DOHH2 (cell line): ENCODE measurements at regions not wholly inside any gene's neighbourhood (a gene's known extent, or its start where the extent isn't known, plus 50 kb on each side); places are given as distances from the start of the nearest gene placed in this dataset.
"Not testable (repeated sequence)": the region's sequence is repeated elsewhere in the genome, so short reads cannot be mapped to it uniquely, and the experiment has no call there.

ENCODE experiments used
- H3F3A ChIP-seq: fragments of 200-600 bp; sonication (generic), shearing (Covaris generic); 2 replicates; pipeline ENCODE4 v1.6.0; 2016; ENCODE audit warnings: antibody characterized with exemption, mild to moderate bottlenecking; ENCODE audit not compliant: control insufficient read depth, insufficient read depth
- H3K27ac ChIP-seq: fragments of 200-600 bp; sonication (generic); 2 replicates; pipeline ENCODE4 v1.5.1; 2014; ENCODE audit warnings: low read depth, mild to moderate bottlenecking, low read length, moderate library complexity
- H3K27me3 ChIP-seq: fragments of 200-600 bp; sonication (generic); 2 replicates; pipeline ENCODE4 v1.6.1; 2014; ENCODE audit warnings: mild to moderate bottlenecking, low read length, mixed read lengths; ENCODE audit not compliant: control insufficient read depth
- H3K36me3 ChIP-seq: fragments of 200-600 bp; sonication (generic); 2 replicates; pipeline ENCODE4 v1.6.1; 2014; ENCODE audit warnings: mild to moderate bottlenecking, low read length, moderate library complexity, mixed read lengths; ENCODE audit not compliant: control insufficient read depth
- H3K4me1 ChIP-seq: fragments of 200-600 bp; sonication (generic); 2 replicates; pipeline ENCODE4 v1.6.1; 2014; ENCODE audit warnings: mild to moderate bottlenecking, low read length, mixed read lengths; ENCODE audit not compliant: control insufficient read depth
- H3K4me2 ChIP-seq: fragments of 200-600 bp; sonication (generic); 2 replicates; pipeline ENCODE4 v1.6.0; 2014; ENCODE audit warnings: mild to moderate bottlenecking, low read length, moderate library complexity
- H3K4me3 ChIP-seq: fragments of 200-600 bp; sonication (generic); 2 replicates; pipeline ENCODE4 v1.5.1; 2014; ENCODE audit warnings: mild to moderate bottlenecking, low read length, mixed read lengths
- H3K79me2 ChIP-seq: fragments of 200-600 bp; sonication (generic); 2 replicates; pipeline ENCODE4 v1.6.1; 2014; ENCODE audit warnings: mild to moderate bottlenecking, low read length, mixed read lengths; ENCODE audit not compliant: control insufficient read depth
- H3K9me2 ChIP-seq: fragments of 200-600 bp; sonication (generic); replicated peaks from 2 replicates; pipeline ENCODE4 v1.6.1; 2014; ENCODE audit warnings: mild to moderate bottlenecking, low read length, mixed read lengths; ENCODE audit not compliant: control insufficient read depth
- H3K9me3 ChIP-seq: fragments of 200-600 bp; sonication (generic); 2 replicates; pipeline ENCODE4 v1.6.1; 2014; ENCODE audit warnings: antibody characterized with exemption, low read length, mixed read lengths; ENCODE audit not compliant: control insufficient read depth, insufficient read depth
- H4K20me1 ChIP-seq: fragments of 200-600 bp; sonication (generic); 2 replicates; pipeline ENCODE4 v1.6.0; 2014; ENCODE audit warnings: low read depth, mild to moderate bottlenecking, antibody characterized with exemption, low read length, moderate library complexity; ENCODE audit not compliant: control insufficient read depth, insufficient read depth
- EZH2phosphoT487 ChIP-seq: fragments of 200-600 bp; sonication (generic); IDR thresholded peaks from 2 replicates; pipeline ENCODE4 v1.6.1; 2017; ENCODE audit warnings: borderline replicate concordance, mild to moderate bottlenecking, antibody characterized with exemption, low read length, moderate library complexity, mixed read lengths
- TF ChIP-seq, protein P1 (sequence below): fragments of 200-600 bp; sonication (generic); IDR thresholded peaks from one replicate; pipeline ENCODE4 v1.5.1; 2014; ENCODE audit warnings: antibody characterized with exemption, mild to moderate bottlenecking, low read depth, low read length; ENCODE audit not compliant: poor library complexity, severe bottlenecking

GRCh38 chr10:118827053-118827452 is 72.3 kb upstream of the CACUL1 start:
- no peaks in the 10 kb centered on the region for H3K4me1 ChIP-seq
- no peaks in the 10 kb centered on the region for H3F3A ChIP-seq
- H3K9me3 ChIP-seq = no peaks in the 10 kb centered on the region; the same call in 1 of the 2 replicates
- no peaks in the 10 kb centered on the region for H3K9me2 ChIP-seq
- no peak for TF ChIP-seq EZH2phosphoT487
- TF ChIP-seq, protein P1, sequence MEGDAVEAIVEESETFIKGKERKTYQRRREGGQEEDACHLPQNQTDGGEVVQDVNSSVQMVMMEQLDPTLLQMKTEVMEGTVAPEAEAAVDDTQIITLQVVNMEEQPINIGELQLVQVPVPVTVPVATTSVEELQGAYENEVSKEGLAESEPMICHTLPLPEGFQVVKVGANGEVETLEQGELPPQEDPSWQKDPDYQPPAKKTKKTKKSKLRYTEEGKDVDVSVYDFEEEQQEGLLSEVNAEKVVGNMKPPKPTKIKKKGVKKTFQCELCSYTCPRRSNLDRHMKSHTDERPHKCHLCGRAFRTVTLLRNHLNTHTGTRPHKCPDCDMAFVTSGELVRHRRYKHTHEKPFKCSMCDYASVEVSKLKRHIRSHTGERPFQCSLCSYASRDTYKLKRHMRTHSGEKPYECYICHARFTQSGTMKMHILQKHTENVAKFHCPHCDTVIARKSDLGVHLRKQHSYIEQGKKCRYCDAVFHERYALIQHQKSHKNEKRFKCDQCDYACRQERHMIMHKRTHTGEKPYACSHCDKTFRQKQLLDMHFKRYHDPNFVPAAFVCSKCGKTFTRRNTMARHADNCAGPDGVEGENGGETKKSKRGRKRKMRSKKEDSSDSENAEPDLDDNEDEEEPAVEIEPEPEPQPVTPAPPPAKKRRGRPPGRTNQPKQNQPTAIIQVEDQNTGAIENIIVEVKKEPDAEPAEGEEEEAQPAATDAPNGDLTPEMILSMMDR = no peak
- H3K27ac ChIP-seq = no peak overlapping the region
- H3K27me3 ChIP-seq = peaks cover 2% of the 10 kb centered on the region; the same call in 1 of the 2 replicates
- no peaks in the 10 kb centered on the region for H3K36me3 ChIP-seq
- H3K79me2 ChIP-seq = no peaks in the 10 kb centered on the region
- H3K4me2 ChIP-seq = no peak overlapping the region
- H4K20me1 ChIP-seq = no peaks in the 10 kb centered on the region
- H3K4me3 ChIP-seq = no peak overlapping the region

GRCh38 chr10:118827466-118828155 is 72.8 kb upstream of the CACUL1 start:
- TF ChIP-seq, protein P1 = peak; percentile 76
- TF ChIP-seq EZH2phosphoT487 = no peak
- H3F3A ChIP-seq = no peaks in the 10 kb centered on the region
- H3K27me3 ChIP-seq = peaks cover 2% of the 10 kb centered on the region; the same call in 1 of the 2 replicates
- H3K4me1 ChIP-seq = no peaks in the 10 kb centered on the region
- no peaks in the 10 kb centered on the region for H4K20me1 ChIP-seq
- H3K79me2 ChIP-seq = no peaks in the 10 kb centered on the region
- H3K9me3 ChIP-seq = no peaks in the 10 kb centered on the region; the same call in 1 of the 2 replicates
- H3K27ac ChIP-seq = no peak overlapping the region
- H3K4me2 ChIP-seq = no peak overlapping the region
- H3K36me3 ChIP-seq = no peaks in the 10 kb centered on the region
- H3K4me3 ChIP-seq = no peak overlapping the region
- no peaks in the 10 kb centered on the region for H3K9me2 ChIP-seq

DNA sequence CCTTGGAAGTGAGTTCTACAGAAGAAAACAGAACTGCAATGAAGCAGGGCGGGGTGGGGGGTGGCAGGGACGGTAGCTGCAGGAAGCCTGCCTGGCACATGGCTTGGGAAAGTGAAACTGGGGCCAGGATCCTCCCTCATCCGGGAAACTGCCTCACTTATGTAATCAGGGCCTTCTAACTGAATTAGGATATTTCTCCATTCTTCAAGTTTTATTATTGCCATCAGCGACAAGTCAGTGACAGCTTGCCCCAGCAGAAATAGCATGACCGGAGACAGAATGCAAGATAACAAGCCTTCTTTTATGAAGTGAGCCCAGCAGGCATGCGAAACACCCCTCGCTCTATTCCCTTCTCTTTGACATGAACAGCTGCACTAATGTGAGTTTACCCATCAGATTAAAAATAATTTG is 77.5 kb upstream of the CACUL1 start:
- no peaks in the 10 kb centered on the region for H3K9me2 ChIP-seq
- H3F3A ChIP-seq = no peaks in the 10 kb centered on the region
- no peak for TF ChIP-seq EZH2phosphoT487
- H4K20me1 ChIP-seq = no peaks in the 10 kb centered on the region
- peaks cover 6% of the 10 kb centered on the region; the same call in 1 of the 2 replicates for H3K27me3 ChIP-seq
- no peaks in the 10 kb centered on the region for H3K4me1 ChIP-seq
- H3K9me3 ChIP-seq = no peaks in the 10 kb centered on the region; the same call in 1 of the 2 replicates
- H3K4me2 ChIP-seq = no peak overlapping the region
- H3K27ac ChIP-seq = no peak overlapping the region
- H3K79me2 ChIP-seq = no peaks in the 10 kb centered on the region
- no peaks in the 10 kb centered on the region for H3K36me3 ChIP-seq
- H3K4me3 ChIP-seq = no peak overlapping the region

- H3K4me3 ChIP-seq, H3K9me3 ChIP-seq, H4K20me1 ChIP-seq, H3K27me3 ChIP-seq, H3K79me2 ChIP-seq, H3K4me2 ChIP-seq, H3K27ac ChIP-seq, H3F3A ChIP-seq, H3K9me2 ChIP-seq, H3K4me1 ChIP-seq, H3K36me3 ChIP-seq: not testable (repeated sequence)
These were observed 79.6 kb upstream of the CACUL1 start for GRCh38 chr10:118834370-118834769.
